PC-9 (cell line): ENCODE measurements at regions not wholly inside any gene's neighbourhood (a gene's known extent, or its start where the extent isn't known, plus 50 kb on each side); places are given as distances from the start of the nearest gene placed in this dataset.

ENCODE experiments used
- BruUV-seq: library from RNA; stranded (reverse); fragments of 400-500 nt; replicated peaks from 2 replicates; lab custom pipeline; 2021; lab: Mats Ljungman, UMichigan
- CTCF ChIA-PET: fragments of 300-600 bp; sonication (Branson Sonifier 250); formaldehyde crosslinking; loops from one replicate; lab custom pipeline; 2022; ENCODE audit warnings: antibody characterized with exemption; lab: Charles Lee
- POLR2A ChIA-PET: fragments of 300-600 bp; sonication (Branson Sonifier 250); formaldehyde crosslinking; loops from one replicate; lab custom pipeline; 2022; ENCODE audit warnings: antibody characterized with exemption; ENCODE audit not compliant: unreplicated experiment; lab: Charles Lee
- DNase-seq, 2 experiments: peaks; one replicate each; pipeline versions ENCODE4 v3.0.0 to v3.0.0-alpha.2; 2015 to 2022; ENCODE audit warnings: mixed read lengths in 1 of 2
- H2AFZ ChIP-seq: fragments of 200-600 bp; sonication (generic); 2 replicates; pipeline ENCODE4 v1.8.1; 2017; ENCODE audit warnings: antibody characterized with exemption
- H3F3A ChIP-seq: fragments of 200-600 bp; sonication (generic); 2 replicates; pipeline ENCODE4 v1.8.1; 2017; ENCODE audit warnings: antibody characterized with exemption, mild to moderate bottlenecking, low read depth; ENCODE audit not compliant: insufficient read depth
- H3K27ac ChIP-seq: fragments of 200-600 bp; sonication (generic); 2 replicates; pipeline ENCODE4 v1.6.1; 2016; ENCODE audit warnings: mixed run types
- H3K27me3 ChIP-seq: fragments of 200-600 bp; sonication (generic); 2 replicates; pipeline ENCODE4 v1.6.1; 2016; ENCODE audit warnings: low read depth, mixed run types; ENCODE audit not compliant: insufficient read depth
- H3K36me3 ChIP-seq: fragments of 200-600 bp; sonication (generic); 2 replicates; pipeline ENCODE4 v1.6.1; 2016; ENCODE audit warnings: low read depth, mixed run types
- H3K4me1 ChIP-seq: fragments of 200-600 bp; sonication (generic); replicated peaks from 2 replicates; pipeline ENCODE4 v1.6.1; 2016; ENCODE audit warnings: mixed run types; ENCODE audit not compliant: insufficient read depth
- H3K4me2 ChIP-seq: fragments of 200-600 bp; sonication (generic); 2 replicates; pipeline ENCODE4 v1.6.1; 2017; ENCODE audit warnings: mixed run types
- H3K4me3 ChIP-seq: fragments of 200-600 bp; sonication (generic); 2 replicates; pipeline ENCODE4 v1.6.1; 2016; ENCODE audit warnings: mixed run types
- H3K79me2 ChIP-seq: fragments of 200-600 bp; sonication (generic); 2 replicates; pipeline ENCODE4 v1.6.1; 2017; ENCODE audit warnings: low read depth, mixed run types
- H3K9me2 ChIP-seq: fragments of 200-600 bp; sonication (generic); 2 replicates; pipeline ENCODE4 v1.8.1; 2017; ENCODE audit warnings: mild to moderate bottlenecking; ENCODE audit not compliant: insufficient read depth
- H3K9me3 ChIP-seq: fragments of 200-600 bp; sonication (generic); 2 replicates; pipeline ENCODE4 v1.8.1; 2016; ENCODE audit warnings: low read depth; ENCODE audit not compliant: insufficient read depth
- H4K20me1 ChIP-seq: fragments of 200-600 bp; sonication (generic); 2 replicates; pipeline ENCODE4 v1.8.1; 2017; ENCODE audit not compliant: insufficient read depth
- CTCF ChIP-seq: fragments of 200-600 bp; sonication (generic); conservative IDR thresholded peaks from 2 replicates; pipeline ENCODE4 v1.6.1; 2017; ENCODE audit warnings: mixed run types, antibody characterized with exemption, mild to moderate bottlenecking, moderate library complexity
- EZH2 ChIP-seq: fragments of 200-600 bp; sonication (generic); IDR thresholded peaks from 2 replicates; pipeline ENCODE4 v1.8.0; 2017; ENCODE audit warnings: antibody characterized with exemption, low read depth
- intact Hi-C: fragments of 100-400 bp; cut with micrococcal nuclease; formaldehyde crosslinking; loops from one replicate; pipeline ENCODE4 v1.10.0; 2022; ENCODE audit not compliant: unreplicated experiment

- no peak overlapping the region for H3K27ac ChIP-seq
- intact Hi-C loops: no loop called here
- H3K4me3 ChIP-seq: no peak overlapping the region
- H3K4me2 ChIP-seq: no peak overlapping the region
- no peaks in the 10 kb centered on the region for H3K4me1 ChIP-seq
- H3K9me2 ChIP-seq: no peaks in the 10 kb centered on the region
- H3K36me3 ChIP-seq: no peaks in the 10 kb centered on the region
- BruUV-seq: no TSS peak
- no peaks in the 10 kb centered on the region for H3K79me2 ChIP-seq
- no peaks in the 10 kb centered on the region for H3K27me3 ChIP-seq
- DNase-seq: no peak
- H2AFZ ChIP-seq: 0 out of 2 replicates have a peak overlapping the region, but pooled peaks have one; percentile 22
- CTCF ChIA-PET: no interaction called here
- POLR2A ChIA-PET: no interaction called here
- H3F3A ChIP-seq: no peaks in the 10 kb centered on the region
- H4K20me1 ChIP-seq: no peaks in the 10 kb centered on the region
- no peak for TF ChIP-seq CTCF
- TF ChIP-seq EZH2: no peak
- H3K9me3 ChIP-seq: no peaks in the 10 kb centered on the region
These were observed 284.2 kb downstream of the C3orf38 start for GRCh38 chr3:88434001-88434400.

- Histone ChIP-seq H3K27me3 (no peaks in the 10 kb centered on the region), H3K4me2 (no peak overlapping the region), H3K27ac (no peak overlapping the region), H4K20me1 (no peaks in the 10 kb centered on the region), H3K9me3 (no peaks in the 10 kb centered on the region), H3K79me2 (no peaks in the 10 kb centered on the region), H3K4me3 (no peak overlapping the region), H3K9me2 (no peaks in the 10 kb centered on the region), H2AFZ (no peak overlapping the region), H3K36me3 (no peaks in the 10 kb centered on the region), H3F3A (no peaks in the 10 kb centered on the region), H3K4me1 (no peaks in the 10 kb centered on the region)
- BruUV-seq: no TSS peak
- ChIA-PET POLR2A (no interaction called here), CTCF (no interaction called here)
- intact Hi-C loops: no loop called here
- no peak for TF ChIP-seq CTCF
- TF ChIP-seq EZH2: no peak
- no peak for DNase-seq
These were observed 290.9 kb downstream of the C3orf38 start for GRCh38 chr3:88440701-88441100.

- Histone ChIP-seq H3K4me1 (no peaks in the 10 kb centered on the region), H3K36me3 (no peaks in the 10 kb centered on the region), H3F3A (no peaks in the 10 kb centered on the region), H3K79me2 (no peaks in the 10 kb centered on the region), H2AFZ (no peak overlapping the region), H4K20me1 (no peaks in the 10 kb centered on the region), H3K27me3 (no peaks in the 10 kb centered on the region), H3K4me3 (no peak overlapping the region), H3K4me2 (no peak overlapping the region), H3K9me2 (no peaks in the 10 kb centered on the region), H3K9me3 (no peaks in the 10 kb centered on the region), H3K27ac (no peak overlapping the region)
- intact Hi-C loops: no loop called here
- no peak for DNase-seq
- TF ChIP-seq EZH2 (no peak), CTCF (no peak)
- ChIA-PET CTCF (no interaction called here), POLR2A (no interaction called here)
- BruUV-seq: no TSS peak
These were observed 293.3 kb downstream of the C3orf38 start for GRCh38 chr3:88443066-88443465.
